Pons (tissue), 1 donor: ENCODE measurements at regions not wholly inside any gene's neighbourhood (a gene's known extent, or its start where the extent isn't known, plus 50 kb on each side); places are given as distances from the start of the nearest gene placed in this dataset.
A peak's percentile ranks its signal among the peaks of the same experiment; 100 is the strongest.

Source experiments
- DNase-seq: peaks from one replicate; pipeline ENCODE4 v3.0.0-alpha.2; 2016; ENCODE audit warnings: low spot score

DNA sequence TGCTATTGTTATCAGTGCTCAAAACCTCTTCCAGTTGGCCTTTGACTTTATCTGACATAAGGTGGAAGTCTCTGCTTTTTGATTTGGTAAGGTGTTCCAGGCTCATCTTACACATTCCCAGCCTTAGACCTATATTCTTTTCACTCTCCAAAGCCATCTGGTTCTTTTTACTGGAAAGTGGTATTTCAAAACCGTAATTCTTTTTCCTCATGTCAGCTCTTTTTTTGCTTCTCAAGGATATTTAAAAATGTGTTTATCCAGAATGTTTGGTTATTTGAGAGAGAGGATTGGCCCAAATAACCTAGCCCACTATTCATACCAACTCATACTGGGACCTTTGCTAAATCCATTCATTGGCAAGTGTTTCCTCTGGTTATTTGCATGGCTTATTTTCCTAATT is 411.2 kb upstream of the PIK3C3 start:
- DNase-seq = no peak

DNA sequence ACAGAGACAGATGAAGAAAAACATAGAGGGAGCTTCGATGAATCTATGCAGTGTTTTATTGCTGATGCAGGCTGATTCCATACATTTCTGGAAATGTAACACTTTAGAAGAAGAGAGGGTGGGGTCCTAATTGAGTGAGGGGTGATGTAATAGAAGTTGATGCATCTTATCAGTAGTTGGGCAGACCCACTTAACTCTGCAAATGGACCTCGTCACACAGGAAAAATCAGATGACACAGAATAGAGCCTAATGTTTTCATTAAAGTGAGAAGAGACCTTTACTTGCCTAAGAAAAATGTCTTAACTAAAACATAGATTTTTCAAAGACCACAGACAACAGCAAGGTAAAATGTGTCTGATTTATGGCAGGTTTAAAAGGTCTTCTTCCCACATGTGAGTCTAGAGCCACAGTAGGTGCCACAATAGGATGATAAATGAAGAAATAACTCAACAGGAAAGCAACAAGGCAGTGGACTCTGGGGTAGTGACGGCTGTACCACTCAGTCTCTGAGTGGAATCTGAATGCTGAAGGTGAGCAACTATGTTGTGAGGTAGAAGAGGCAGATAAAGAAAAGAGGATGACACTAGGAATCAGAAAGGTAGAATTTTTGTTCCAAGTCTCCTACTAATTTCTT is 414.7 kb upstream of the PIK3C3 start:
- no peak for DNase-seq

DNA sequence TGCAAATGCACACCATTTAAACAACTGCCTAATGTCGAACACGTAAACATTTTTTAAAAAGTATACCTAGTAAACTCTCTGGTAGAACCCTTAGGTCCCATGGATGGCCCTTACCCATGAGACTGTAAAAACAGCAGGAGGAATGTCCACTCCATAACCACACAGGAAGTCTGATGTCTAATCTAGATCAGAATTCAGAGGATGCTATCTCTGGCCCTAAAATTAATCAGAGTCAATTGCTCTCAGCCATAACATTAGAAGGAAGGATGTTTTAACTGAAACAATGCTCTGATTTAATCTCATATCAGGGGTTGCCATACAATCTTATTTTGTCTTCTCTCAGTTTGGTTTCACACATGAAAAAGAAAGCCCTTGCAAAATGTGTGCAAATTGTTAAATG is 416.3 kb upstream of the PIK3C3 start:
- DNase-seq = no peak

DNA sequence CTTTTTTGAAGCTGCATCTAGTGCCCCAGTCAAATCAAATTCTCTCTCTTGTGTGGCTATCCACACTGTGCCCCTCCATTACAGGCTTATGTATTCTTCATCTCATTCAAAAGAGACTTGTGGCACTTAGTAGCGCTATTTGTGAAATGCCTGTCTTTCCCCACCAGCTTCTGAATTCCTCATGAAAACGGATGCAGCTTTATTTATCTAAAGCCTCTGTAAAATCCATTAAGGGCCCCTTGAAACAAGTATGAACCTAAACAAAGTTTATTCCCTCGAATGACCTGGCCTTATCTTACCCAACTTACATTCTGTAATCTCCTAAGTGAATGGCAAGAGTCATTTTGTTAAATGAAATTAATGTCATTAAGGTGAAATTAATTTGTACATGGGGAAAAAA is 417.4 kb upstream of the PIK3C3 start:
- no peak for DNase-seq

DNA sequence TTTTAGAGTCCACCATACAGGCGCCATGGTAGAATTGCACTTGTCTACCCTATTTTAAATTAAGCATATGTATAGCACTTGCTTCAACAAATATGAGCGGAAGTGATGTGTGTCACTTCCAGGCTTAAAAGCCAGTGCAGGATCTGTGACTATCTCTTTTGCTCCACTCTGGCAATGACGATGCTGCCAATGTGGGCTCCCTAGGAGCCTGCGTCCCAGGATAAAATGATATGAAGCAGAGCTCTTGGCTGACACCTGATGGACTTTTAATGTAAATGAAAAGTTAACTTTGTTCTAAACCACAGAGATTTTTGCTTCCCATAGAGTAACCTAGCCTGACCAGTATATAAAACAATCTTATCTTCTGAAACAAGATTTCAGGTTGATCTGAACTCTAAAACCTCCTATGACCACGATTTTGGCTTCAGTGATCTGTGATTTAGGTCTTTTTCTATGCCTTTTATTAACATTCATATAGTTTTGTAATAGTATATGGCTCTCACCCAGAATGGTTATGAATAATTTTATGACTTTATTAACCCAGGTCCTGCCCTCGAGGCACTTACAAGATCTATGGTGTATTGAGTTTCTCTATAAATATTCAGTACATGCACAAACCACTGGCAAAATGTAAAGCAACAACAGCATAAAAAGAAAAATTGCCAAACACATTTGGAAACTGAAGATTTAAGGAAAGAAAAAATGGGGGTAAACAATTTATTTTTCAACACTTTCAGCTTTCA is 422.5 kb upstream of the PIK3C3 start:
- DNase-seq = no peak

DNA sequence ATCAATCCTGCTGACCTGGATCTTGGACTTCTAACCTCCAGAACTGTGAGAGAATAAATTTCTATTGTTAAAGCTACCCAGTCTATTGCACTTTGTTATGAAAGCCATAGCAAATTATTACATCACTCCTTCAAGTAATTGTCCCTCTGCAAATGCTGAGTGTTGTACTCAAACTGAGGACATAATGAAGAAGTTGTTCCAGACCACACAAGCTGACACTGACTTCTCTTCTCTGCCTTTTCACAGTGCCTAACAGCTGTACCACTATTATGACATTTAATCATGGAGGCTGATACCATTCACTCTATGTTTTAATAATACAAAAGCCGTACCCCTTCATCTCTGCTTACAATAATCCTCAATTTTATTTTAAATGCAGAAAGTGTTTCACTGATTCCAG is 424.1 kb upstream of the PIK3C3 start:
- DNase-seq = no peak

DNA sequence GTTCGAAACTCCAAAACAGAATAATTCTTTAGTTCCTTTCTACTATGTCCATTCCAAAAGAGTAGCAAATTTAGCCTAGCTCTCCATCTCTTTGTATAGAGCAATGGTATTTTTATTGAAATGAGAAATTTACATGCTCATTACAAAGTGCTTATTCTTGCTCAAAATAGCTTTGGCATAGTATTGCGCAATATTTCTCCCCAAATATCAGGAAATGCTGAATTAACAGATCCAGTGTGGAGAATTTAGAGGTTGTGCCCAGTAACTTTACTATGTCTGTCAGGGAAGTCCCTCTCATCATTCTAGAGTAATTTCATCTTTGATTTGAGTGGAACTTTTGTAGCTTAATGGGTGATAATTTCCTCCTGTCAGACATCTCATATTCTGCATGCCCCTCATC is 425.9 kb upstream of the PIK3C3 start:
- no peak for DNase-seq

DNA sequence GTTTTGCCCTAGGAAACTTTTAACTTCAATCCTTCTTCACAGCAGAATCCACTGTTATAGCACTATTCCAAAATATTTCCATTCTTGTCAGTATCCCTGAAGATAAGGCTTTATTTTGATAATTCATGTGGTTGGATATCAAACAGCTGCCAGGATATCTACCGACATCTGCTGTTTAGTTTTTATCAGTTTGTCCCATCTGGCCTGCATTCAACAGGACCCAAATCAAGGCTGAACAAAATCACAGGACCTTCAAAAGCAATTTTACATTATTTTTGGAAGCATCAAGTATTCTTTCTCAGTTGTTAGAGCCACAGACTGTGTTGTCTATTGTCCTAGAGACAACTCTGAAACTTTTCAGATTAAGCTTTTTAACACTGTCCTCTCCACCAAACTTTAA is 429.0 kb upstream of the PIK3C3 start:
- no peak for DNase-seq

DNA sequence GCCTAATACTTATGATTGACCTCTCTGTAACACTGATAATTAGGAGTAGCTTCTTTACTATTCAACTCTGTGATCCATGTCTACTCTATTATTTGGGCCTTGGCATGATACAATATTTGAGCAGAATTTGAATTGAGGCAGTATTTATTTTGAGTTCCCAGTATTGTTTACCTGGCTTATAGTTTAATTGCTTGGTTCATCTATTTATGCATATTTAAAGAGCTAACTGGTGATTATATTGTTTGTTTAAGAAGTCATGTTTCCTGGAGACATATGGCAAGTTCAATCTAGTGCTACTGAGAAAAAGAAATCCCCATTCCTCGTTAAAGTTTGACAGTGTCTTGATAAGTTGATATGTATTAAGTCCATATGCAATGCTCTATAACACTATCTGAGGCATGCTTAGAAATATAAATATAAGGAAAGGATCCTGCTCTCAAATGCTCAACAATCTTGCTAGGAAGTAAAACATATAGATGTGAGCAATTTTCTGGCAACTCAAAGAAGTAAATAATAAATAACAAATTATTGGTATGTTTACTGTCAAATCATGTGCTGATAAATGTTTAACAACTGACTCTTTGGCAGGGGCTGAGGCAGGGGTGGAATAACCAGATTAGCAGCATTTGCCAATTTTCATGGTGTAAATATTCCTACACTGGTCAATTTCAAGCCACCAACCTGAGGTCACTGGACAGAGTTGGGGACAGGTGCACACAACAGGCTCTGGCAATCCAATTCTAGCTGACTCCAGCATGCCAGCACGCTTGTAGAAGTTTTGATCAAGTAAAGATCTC is 430.2 kb upstream of the PIK3C3 start:
- no peak for DNase-seq

DNA sequence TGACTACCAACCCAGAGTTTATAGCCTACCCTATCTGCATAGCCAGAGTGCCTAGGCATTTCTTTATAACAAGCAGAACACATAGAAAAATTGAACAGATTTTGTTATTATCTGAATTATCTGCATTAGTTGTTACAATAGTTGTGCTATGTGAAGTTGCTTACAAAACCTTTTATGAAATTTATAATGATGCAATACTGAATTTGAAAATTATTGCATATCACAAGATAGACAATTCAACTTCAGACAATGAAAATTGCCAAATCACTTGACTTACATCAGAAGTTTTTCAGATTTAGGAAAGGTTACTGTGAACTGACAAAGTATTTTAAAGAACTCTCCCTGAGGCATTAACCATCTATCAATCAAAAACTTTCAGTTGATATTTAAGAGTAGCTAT is 437.9 kb upstream of the PIK3C3 start:
- no peak for DNase-seq

DNA sequence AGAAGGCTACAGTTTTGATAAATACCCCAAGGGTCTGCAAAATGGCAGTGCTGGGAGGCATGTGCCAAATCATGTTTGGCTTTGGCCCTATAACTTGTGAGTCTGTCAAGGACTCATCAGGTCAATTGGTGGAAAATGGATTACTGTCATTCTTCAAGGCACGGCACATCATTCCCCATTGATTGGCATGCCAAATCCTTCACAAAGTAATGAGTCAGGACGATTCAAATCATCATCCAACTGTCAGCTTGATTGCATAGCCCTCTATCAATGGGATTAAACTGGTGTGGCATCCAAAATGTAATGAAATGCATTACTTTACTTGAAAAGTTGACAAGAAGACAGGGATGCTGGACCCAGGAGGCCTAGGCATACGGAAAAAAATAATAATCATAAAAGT is 441.6 kb upstream of the PIK3C3 start:
- DNase-seq = no peak

DNA sequence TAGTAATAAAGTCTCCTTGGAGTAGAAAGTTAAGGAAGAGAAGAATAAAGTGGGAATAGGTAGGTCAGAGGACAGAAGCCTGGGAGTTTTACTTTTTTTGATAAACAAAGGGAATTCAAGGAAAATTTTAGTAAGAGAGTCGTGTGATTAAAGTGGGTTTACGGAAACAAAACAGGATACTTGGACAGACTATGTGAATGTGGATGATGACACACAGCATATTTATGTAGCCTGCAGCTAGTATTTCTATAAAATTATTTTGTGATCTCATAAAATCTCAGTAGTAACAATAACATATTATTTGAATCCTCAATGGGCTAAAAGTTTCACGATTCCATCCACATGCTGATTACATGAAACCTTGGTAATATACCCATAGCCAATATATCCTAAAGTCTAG is 450.7 kb upstream of the PIK3C3 start:
- DNase-seq = no peak

DNA sequence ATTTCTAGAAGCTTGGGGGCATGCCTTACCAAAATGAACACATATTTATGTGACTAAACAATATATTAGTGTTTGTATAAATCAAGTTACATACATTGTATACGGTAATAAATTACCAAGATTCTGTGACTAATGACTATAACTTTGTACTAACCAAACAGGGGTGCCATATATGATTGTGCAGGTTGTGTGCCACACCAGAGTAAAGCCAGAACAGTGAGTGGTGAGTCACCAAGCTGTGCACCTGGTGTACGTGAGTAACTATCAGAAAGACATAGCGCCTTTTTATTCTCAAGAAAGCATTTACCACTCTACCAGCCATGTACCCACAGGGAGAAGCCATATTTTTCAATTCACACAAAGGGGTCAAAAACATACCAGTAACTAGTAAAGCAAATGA is 453.2 kb upstream of the PIK3C3 start:
- no peak for DNase-seq

DNA sequence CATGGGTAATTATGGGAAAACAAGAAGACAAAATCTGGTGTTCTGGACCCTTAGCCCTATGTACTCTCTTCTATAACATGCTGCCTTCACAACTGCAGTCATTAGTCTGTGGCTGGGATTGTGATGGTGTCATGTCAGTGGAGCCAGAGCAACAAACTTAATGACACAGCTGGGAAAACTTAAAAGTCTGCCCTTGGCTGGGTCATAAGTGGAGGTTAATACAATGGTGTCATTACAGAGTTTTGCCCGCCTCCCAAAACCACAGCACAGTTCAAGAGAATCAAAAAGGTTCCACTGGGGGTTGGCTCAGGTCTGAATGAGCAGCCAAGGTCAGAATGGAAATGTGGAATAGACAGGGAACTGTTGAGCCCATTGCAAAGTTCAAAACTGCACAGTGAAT is 455.7 kb upstream of the PIK3C3 start:
- no peak for DNase-seq

DNA sequence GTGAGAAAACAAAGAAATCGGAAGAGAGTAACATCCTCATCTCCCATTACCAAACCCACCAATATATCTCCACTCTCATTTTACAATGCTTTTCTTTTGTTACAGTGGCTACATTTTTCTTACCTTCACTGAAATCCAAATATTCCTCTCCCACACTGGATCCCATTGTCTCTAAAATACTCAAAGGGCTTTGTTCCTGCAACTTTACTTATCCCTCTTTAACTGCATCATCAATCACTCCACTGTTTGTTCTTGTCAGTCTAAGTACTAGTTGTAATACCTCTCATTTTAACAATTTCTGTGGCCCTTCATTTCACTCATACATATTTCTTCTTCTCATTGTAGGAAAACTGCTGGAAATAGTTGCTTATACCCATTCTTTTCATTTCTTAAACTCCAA is 464.2 kb upstream of the PIK3C3 start:
- no peak for DNase-seq

DNA sequence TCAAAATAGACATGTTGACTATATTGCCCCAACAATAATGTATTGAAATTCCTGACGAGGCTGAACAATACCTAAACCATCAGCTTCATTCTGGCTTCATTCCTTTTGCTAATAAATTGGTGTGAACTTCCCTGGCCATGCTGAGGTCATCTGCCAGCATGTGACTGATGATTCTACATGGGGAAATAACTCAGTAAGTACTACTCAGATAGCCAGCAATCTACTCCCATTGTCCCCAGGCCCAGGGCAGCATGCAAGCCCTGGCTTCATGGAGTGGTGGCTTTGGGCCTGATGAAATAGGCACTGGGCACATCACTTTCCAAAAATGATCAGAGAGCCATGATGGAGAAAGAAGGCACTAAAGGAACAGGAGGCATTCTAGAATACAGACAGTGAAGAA is 468.5 kb upstream of the PIK3C3 start:
- DNase-seq = no peak

DNA sequence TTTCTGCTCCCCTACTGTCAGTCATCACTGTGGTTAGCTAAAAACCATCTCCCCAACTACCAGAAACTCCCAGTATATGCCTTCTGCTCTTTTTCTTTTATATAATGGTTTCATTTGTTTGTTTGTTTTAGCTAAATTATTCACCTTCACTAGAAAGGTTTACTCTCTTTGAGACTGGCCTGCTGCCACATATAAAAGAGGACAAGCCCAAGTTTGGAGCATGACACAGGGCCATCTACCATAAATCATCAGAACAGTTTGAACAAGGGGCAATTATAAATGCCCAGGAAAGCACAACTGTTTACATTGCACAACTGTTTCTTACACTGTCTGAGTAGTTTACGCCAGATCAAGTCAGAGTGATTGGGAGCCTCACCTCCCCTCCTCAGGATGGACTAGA is 471.0 kb upstream of the PIK3C3 start:
- no peak for DNase-seq

DNA sequence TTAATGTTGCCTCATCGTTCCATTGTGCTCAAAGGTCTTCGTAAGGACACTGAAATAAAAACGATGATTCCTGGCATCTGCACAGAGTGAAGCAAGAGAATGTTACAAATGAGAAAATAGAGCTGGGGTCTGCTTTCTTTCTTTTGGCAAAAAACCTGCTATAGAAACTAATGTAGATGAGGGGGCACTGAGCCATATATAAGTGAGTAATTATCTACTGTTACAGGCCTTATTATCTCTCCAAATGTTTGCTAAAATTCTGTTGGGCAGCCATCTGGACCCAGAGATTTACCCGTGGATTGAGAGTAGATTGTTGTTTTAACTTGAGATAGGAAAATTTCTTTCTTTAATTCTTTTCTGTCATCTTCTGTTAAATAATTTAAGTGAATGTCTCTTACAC is 472.5 kb upstream of the PIK3C3 start:
- no peak for DNase-seq

DNA sequence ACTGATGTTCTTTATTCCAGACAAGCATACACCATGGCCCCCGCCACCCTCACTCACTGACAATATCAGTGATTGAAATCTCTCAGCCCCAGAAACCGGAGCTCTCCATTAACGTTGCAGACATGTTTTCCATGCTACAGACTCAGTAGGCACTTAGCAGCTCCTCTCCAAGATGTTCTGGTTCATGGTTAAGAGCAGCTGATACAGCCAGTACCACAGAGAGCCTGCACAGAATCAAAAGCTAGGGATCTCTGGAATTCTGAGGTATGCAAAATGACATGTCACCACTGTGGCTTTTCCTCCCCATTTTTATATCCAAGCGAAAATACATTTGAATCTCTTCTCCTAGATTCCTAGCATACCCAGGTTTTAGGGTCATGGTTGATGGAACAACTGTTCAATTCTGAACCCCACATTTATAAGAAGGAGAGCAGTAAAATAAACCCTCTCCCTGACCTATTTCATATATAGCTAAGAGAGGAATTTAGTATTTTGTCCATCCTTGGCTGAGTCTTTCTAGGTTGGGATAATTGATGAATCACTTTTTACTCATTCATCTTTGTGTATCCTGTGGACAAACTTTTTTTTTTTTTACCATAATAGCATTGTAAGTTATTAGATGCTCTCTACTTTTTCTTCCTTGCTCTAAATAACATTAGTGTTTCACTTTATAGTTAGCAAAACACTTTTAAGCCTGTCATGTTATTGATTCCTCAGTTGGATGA is 488.4 kb upstream of the PIK3C3 start:
- no peak for DNase-seq

DNA sequence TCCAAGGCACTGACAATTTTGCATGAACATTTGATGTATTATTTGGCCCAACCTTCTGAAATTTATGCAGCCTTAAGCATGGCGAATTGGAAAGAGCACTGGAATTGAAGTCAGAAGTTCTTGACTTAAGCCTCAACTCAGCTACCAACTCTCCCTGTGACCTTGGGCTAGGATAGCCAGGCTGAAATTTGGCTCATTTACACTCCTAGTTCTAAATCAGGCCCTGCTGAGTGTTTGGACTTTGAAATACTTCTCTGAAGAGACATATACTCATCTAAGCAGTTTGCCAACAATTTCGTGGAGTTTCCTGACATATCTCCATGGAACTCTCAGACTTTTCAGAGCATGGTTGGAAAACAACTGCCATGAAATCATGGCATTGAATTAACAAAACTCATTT is 489.6 kb upstream of the PIK3C3 start:
- DNase-seq = no peak

DNA sequence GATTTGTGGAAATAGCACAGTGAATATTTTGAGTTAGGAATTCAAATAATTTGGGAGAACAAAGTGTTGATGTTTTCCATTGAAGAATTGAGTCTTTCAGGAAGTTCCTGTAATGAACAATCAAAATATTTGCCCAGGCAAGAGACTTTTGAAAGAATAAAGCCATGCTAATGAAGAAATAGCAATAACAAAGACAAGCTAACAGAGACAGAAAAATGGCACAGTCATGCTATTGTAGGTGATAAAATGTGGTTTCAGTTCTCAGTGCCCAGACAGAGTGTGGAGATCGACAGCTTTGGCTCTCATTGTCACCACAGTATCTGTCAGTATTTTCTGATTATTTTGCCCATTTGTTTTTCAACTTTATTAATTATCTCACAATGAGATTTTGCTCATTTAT is 490.8 kb upstream of the PIK3C3 start:
- peak; percentile 19 for DNase-seq

DNA sequence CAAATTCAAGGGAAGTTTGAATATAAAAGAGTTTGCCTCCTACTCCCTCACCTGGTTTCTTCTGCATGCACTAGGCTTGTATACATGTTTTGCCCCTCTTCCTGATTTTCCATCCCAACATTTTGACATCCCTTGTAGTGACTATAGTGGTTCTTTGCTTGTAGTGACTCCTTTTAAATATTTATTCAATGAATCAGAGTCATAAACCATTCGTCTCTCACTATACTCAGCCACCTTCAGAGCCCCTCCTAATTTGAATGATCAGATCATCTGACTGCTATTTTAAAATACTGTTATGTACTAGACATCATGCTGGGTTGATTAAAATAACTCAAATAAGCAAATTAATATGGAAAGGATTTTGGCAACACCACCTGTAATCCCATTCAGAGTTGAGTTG is 492.1 kb upstream of the PIK3C3 start:
- DNase-seq = no peak

DNA sequence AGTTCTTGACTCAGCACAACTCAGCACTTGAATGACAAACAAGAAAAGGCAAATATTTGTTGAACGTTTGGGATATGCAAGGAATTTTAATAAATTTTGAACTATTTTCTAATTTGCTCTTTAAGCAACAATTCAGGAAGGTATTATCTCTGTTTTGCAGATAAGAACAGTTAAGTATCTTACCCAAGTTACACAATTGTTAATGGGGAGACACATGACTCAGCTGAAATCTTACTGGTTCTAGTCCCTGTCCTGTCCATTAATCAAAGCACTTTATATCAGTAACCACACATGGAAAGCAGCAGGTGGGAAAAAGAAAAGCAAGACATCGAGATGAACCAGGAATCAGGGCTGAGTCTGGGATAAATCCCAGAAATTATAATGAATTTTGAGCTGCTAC is 493.9 kb upstream of the PIK3C3 start:
- DNase-seq = no peak
